NT2/D1 (cell line): ENCODE measurements at regions not wholly inside any gene's neighbourhood (a gene's known extent, or its start where the extent isn't known, plus 50 kb on each side); places are given as distances from the start of the nearest gene placed in this dataset.
"Not testable (repeated sequence)": the region's sequence is repeated elsewhere in the genome, so short reads cannot be mapped to it uniquely, and the experiment has no call there.

ENCODE experiments used
- DNase-seq: peaks from one replicate; pipeline ENCODE4 v3.0.0-alpha.2; 2011; ENCODE audit warnings: low read depth, low spot score
- H3K27me3 ChIP-seq: 2 replicates; pipeline ENCODE4 v1.6.0; 2011; ENCODE audit warnings: mild to moderate bottlenecking; ENCODE audit not compliant: insufficient read length, insufficient read depth
- H3K36me3 ChIP-seq: 2 replicates; pipeline ENCODE4 v1.6.1; 2011; ENCODE audit warnings: mild to moderate bottlenecking, low read length, mixed read lengths; ENCODE audit not compliant: insufficient read depth, insufficient read length
- H3K4me1 ChIP-seq: 2 replicates; pipeline ENCODE4 v1.5.1; 2011; ENCODE audit not compliant: insufficient read depth, insufficient read length
- H3K4me3 ChIP-seq: 2 replicates; pipeline ENCODE4 v1.5.1; 2011; ENCODE audit warnings: low read depth; ENCODE audit not compliant: insufficient read length
- H3K9ac ChIP-seq: 2 replicates; pipeline ENCODE4 v1.6.0; 2011; ENCODE audit warnings: low read depth; ENCODE audit not compliant: insufficient read length
- H3K9me3 ChIP-seq: 2 replicates; pipeline ENCODE4 v1.5.1; 2011; ENCODE audit warnings: mild to moderate bottlenecking, low read length; ENCODE audit not compliant: insufficient read depth
- SUZ12 ChIP-seq: IDR thresholded peaks from 2 replicates; pipeline ENCODE4 v1.6.1; 2011; ENCODE audit not compliant: insufficient read length, insufficient read depth; ENCODE audit errors: extremely low read depth
- YY1 ChIP-seq: IDR thresholded peaks from 2 replicates; pipeline ENCODE4 v1.6.1; 2011; ENCODE audit not compliant: insufficient read length, insufficient read depth
- ZNF274 ChIP-seq: IDR thresholded peaks from 2 replicates; pipeline ENCODE4 v1.6.1; 2011; ENCODE audit warnings: mild to moderate bottlenecking, low read depth, low read length

- TF ChIP-seq ZNF274, result no peak
- no peak for TF ChIP-seq YY1
- TF ChIP-seq SUZ12, result no peak
Observed at GRCh38 chr5:106408141-106408540, 1262.6 kb downstream of the EFNA5 start.

GRCh38 chr5:106401561-106401960, 1269.2 kb downstream of the EFNA5 start:
- Histone ChIP-seq H3K36me3 (no peaks in the 10 kb centered on the region), H3K4me3 (no peak overlapping the region), H3K27me3 (no peaks in the 10 kb centered on the region), H3K4me1 (no peaks in the 10 kb centered on the region), H3K9ac (no peak overlapping the region), H3K9me3 (no peaks in the 10 kb centered on the region)
- no peak for TF ChIP-seq YY1
- no peak for TF ChIP-seq ZNF274
- no peak for TF ChIP-seq SUZ12
- DNase-seq, result no peak

More at GRCh38 chr5:106408141-106408540, 1262.6 kb downstream of the EFNA5 start:
- Histone ChIP-seq H3K36me3 (no peaks in the 10 kb centered on the region), H3K27me3 (no peaks in the 10 kb centered on the region), H3K4me1 (no peaks in the 10 kb centered on the region), H3K9ac (no peak overlapping the region), H3K9me3 (no peaks in the 10 kb centered on the region), H3K4me3 (no peak overlapping the region)
- DNase-seq, result no peak

- no peaks in the 10 kb centered on the region for H3K9me3 ChIP-seq
- H3K9ac ChIP-seq, result no peak overlapping the region
- no peaks in the 10 kb centered on the region for H3K4me1 ChIP-seq
- H3K4me3 ChIP-seq, result no peak overlapping the region
- no peaks in the 10 kb centered on the region for H3K27me3 ChIP-seq
- no peak for DNase-seq
- no peaks in the 10 kb centered on the region for H3K36me3 ChIP-seq
- TF ChIP-seq YY1 (no peak), ZNF274 (no peak), SUZ12 (no peak)
Observed at GRCh38 chr5:106399391-106399790, 1271.3 kb downstream of the EFNA5 start.

GRCh38 chr5:106397700-106398099, 1273.0 kb downstream of the EFNA5 start:
- Histone ChIP-seq H3K4me3 (no peak overlapping the region), H3K4me1 (no peaks in the 10 kb centered on the region), H3K9ac (no peak overlapping the region), H3K36me3 (no peaks in the 10 kb centered on the region), H3K9me3 (no peaks in the 10 kb centered on the region), H3K27me3 (no peaks in the 10 kb centered on the region)
- DNase-seq, result peak; percentile 1
- TF ChIP-seq ZNF274 (no peak), YY1 (no peak), SUZ12 (no peak)

- Histone ChIP-seq H3K9me3 (no peaks in the 10 kb centered on the region), H3K36me3 (no peaks in the 10 kb centered on the region), H3K27me3 (no peaks in the 10 kb centered on the region), H3K4me1 (no peaks in the 10 kb centered on the region), H3K9ac (no peak overlapping the region), H3K4me3 (no peak overlapping the region)
- no peak for DNase-seq
- TF ChIP-seq YY1 (no peak), SUZ12 (no peak), ZNF274 (no peak)
Observed at GRCh38 chr5:106393276-106393675, 1277.5 kb downstream of the EFNA5 start.

- Histone ChIP-seq H3K36me3 (no peaks in the 10 kb centered on the region), H3K27me3 (no peaks in the 10 kb centered on the region), H3K9me3 (no peaks in the 10 kb centered on the region), H3K4me1 (no peaks in the 10 kb centered on the region), H3K4me3 (no peak overlapping the region), H3K9ac (no peak overlapping the region)
- TF ChIP-seq YY1 (no peak), ZNF274 (no peak), SUZ12 (no peak)
- DNase-seq, result no peak
Observed at GRCh38 chr5:106392766-106393165, 1278.0 kb downstream of the EFNA5 start.

GRCh38 chr5:106387767-106388166, 1283.0 kb downstream of the EFNA5 start:
- H3K4me1 ChIP-seq, H3K9ac ChIP-seq, H3K36me3 ChIP-seq, H3K27me3 ChIP-seq, H3K9me3 ChIP-seq, DNase-seq, H3K4me3 ChIP-seq: not testable (repeated sequence)

- no peak overlapping the region for H3K4me3 ChIP-seq
- H3K36me3 ChIP-seq, result no peaks in the 10 kb centered on the region
- TF ChIP-seq ZNF274, result no peak
- no peak for TF ChIP-seq SUZ12
- no peak for TF ChIP-seq YY1
- no peak for DNase-seq
- no peak overlapping the region for H3K9ac ChIP-seq
- H3K4me1 ChIP-seq, result no peaks in the 10 kb centered on the region
- no peaks in the 10 kb centered on the region for H3K9me3 ChIP-seq
- H3K27me3 ChIP-seq, result no peaks in the 10 kb centered on the region
Observed at GRCh38 chr5:106386287-106386686, 1284.5 kb downstream of the EFNA5 start.
